ENCODE measurements at regions not wholly inside any gene's neighbourhood (a gene's known extent, or its start where the extent isn't known, plus 50 kb on each side); places are given as distances from the start of the nearest gene placed in this dataset.
"Not testable (repeated sequence)": the region's sequence is repeated elsewhere in the genome, so short reads cannot be mapped to it uniquely, and the experiment has no call there.

DNA sequence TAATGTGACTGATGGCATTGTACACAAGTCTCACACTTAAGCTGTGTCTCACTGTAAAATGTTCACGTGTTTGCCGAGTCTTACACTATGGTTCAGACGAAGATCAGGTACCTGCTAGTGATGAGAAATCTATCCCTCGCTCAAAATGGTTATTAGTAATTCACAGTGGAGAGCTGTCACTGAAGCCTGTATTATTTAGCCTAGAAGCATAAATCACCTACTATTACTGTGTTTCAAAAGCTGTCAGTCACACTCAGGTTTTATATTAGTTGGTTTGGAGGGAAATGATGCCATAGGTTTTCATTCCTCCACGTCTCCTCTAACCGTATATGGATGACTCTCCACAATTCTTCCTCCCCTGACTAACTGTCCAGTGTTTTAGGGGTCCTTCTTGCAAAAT, 292.4 kb upstream of the ZEB2 start:
- intact Hi-C loops (cut with DNase I) = no loop called here

DNA sequence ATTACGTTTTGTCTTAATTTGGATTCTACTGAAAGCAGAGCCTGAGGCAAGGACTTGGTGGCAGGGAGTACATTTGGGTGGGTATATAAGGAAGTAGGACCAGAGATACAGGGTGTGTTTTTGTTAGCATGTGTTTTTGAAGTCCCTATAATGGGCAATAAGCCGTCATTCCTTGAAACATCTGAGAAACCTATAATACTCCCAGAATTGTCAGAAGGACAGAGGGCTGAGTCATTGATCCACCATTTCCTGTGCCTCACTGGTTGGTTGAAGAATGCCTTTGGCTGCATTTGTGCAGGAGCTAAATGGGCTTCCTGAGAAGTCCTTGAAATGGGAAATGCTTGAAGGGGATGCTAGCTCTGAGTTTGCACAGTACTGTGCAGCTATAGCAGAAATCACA, 281.8 kb upstream of the ZEB2 start:
- intact Hi-C loops (cut with DNase I) = no loop called here
- no peak for DNase-seq

More for the DNA sequence above, 292.4 kb upstream of the ZEB2 start:
- no peak for DNase-seq

DNA sequence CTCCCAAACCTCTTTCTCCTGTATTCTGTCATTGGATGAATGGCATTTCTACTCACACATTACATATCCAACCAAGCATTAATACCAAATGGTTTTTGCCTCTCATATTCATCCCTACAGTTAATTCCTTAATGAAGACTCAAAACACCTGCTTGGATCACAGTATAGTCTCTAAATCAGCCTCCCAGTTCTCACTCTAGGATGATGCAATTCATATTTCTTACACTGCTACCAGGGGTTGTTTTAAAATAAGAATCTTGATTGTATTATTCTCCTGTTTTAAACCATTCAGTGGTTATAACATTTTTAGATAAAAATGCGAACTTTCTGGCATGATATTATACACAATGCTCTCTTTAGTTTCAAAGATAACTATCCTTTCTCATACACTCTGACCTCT, 281.4 kb upstream of the ZEB2 start:
- intact Hi-C loops (cut with DNase I) = no loop called here

DNA sequence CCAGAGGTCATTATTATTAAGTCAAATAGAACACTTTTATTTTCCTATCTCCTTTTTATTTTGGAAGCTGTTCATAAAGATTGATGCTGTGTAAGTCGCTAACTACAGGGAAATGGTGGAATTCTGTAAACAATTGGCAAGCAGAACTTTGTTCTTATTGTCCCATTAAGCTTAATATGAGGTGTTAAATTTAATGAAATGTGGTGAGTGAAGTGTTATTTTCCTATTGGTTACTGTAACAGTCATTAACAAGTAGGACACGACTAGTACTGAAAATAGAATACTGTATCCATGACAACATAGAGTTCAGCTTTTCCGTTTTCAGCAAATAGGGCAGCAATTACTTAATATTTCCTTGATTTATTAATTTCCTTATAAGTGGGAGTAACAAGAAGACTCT, 279.1 kb upstream of the ZEB2 start:
- DNase-seq = no peak
- intact Hi-C loops (cut with DNase I) = no loop called here

More for the DNA sequence above, 281.4 kb upstream of the ZEB2 start:
- no peak for DNase-seq

DNA sequence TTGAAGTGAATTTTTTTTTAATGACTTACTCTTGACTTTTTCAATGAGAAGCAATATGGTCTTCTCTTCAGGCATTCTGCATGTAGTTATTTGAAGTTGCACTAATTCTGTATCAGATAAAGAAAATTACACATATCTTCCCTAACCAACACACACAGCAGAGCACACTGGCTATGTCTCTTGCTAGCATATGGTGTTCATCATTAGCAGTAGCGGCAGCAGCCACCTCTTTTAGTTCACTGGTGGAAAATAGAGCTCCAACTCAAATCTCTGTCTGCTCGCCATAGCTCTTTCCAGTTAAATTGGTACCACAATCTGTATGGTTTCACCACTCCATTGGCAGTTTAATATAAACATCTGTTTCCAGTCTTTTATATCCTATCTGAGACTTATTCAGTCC, 278.1 kb upstream of the ZEB2 start:
- no peak for DNase-seq

DNA sequence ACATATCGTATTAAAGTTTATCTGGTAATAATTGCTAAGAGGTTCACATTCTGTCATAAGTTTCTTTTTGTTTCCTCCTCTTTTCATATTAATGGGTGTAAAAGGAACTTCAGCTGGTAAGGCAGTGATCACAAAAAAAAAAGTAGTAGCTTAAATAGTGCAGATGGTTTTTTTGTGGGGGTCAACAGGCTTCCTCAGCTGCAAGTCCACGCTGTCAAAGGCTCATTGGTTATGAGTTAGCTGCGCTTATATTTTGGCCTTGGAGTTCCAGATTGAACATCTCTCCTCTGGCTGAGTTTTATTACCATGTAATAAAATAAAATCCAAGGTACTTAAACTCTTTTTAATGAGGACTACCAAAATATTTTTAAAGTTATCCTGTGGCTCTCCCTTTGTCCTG, 277.0 kb upstream of the ZEB2 start:
- intact Hi-C loops (cut with DNase I) = no loop called here
- DNase-seq = no peak

More for the DNA sequence above, 278.1 kb upstream of the ZEB2 start:
- intact Hi-C loops (cut with DNase I) = no loop called here

DNA sequence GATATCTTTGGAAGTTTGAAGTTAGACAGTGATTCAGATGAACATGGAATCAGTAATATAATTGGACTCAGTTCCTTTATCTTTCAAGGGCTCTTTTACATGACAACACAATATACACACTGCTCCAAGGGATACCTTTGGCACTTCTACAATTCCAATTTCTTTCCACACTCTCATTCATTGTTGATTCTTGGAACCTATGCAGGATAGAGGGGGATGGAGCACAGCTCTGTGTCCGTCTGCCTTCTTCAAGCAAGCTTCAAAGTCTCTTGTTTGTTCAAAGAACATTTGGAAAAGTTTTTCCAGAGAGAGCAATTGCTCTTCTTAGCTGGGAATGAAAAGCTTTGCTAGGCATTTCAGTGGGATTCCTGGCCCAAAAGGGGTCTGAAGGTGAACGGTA, 276.2 kb upstream of the ZEB2 start:
- intact Hi-C loops (cut with DNase I) = no loop called here
- no peak for DNase-seq

DNA sequence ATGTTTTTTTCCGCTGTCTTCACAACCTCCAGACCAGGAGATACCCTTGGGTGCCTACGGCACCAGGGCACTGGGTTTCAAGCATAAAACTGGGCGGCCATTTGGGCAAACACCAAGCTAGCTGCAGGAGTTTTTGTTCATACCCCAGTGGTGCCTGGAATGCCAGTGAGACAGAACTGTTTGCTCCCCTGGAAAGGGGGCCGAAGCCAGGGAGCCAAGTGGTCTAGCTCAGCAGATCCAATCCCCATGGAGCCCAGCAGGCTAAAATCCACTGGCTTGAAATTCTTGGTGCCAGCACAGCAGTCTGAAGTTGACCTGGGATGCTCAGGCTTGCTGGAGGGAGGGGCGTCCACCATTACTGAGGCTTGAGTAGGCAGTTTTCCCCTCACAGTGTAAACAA, 265.3 kb upstream of the ZEB2 start:
- DNase-seq = no peak
- intact Hi-C loops (cut with DNase I) = no loop called here

DNA sequence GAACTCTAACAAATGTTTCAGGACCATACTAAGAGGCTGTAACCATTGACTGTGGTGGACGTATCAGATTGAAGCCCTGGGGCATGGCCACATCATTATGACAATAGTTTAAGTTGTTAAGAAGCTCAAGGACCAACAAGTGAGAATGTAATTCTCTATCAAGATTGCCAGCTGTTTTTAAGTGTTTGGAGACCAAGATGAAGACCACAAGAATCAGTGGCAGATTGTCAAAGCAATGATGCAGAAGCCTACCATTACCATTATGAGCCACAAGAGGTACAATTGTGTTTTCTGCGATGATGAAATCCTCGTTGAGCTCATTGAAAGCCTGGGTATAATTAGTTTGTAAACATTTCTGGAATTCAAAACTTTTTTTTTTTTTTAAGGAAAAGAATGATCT, 261.1 kb upstream of the ZEB2 start:
- intact Hi-C loops (cut with DNase I) = no loop called here

DNA sequence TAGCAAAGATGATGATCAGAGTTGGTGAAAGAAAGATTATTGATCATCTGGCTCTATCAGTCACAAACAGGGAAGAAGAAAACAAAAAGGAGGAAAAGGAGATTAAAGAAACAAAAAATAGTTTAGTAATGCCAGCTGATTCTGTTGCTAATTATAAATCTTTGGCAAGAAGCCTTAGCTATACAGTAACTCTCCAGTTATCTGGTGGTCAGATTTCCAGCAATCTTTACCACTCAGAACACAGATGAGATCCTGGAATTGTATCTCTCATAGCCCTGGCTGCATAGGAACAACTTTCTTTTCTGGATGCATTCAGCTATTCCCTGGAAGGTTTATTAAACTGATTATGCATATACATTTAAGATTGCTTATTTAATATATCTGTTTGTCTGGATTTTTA, 256.8 kb upstream of the ZEB2 start:
- DNase-seq = no peak
- intact Hi-C loops (cut with DNase I) = no loop called here

More for the DNA sequence above, 261.1 kb upstream of the ZEB2 start:
- no peak for DNase-seq

DNA sequence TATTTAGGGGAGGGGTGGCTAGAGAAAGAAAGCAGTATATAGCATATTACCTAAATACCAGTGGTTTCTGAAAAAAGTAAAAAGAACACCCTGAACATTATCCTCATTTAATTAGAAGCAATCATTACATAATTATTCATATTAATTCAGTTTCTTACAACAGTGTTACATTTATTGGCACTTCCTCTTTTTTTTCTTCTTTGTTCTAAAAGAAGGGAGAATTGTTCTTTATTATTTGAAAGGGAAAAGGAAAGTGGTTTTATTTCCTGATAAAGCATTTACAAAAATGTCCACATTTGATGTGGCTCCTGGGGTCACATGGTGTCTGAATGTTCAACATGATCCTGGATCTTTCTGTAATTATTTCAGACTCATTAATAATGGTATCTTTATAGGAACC, 254.9 kb upstream of the ZEB2 start:
- intact Hi-C loops (cut with DNase I) = no loop called here
- no peak for DNase-seq

DNA sequence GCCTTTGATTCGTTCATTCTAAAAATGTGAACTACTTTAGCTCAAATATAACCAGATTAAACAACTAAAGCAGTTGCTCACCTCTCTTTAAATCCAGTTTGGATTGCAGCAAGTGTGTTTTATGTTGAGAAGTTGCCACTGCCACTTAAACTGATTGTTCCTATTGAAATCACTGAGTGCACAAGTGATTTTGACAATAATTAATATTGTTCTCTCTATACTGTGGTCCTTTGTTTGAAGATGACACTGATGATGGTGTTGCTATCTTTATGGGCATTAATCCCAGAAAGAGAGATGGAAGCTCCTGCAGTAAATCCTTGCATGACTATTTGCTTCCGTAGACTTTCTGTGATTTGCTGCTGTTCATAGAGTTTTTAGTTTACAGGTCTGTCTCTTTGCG, 251.4 kb upstream of the ZEB2 start:
- DNase-seq = peak in 1 of 42 donors; percentile 19
- intact Hi-C loops (cut with DNase I) = no loop called here

DNA sequence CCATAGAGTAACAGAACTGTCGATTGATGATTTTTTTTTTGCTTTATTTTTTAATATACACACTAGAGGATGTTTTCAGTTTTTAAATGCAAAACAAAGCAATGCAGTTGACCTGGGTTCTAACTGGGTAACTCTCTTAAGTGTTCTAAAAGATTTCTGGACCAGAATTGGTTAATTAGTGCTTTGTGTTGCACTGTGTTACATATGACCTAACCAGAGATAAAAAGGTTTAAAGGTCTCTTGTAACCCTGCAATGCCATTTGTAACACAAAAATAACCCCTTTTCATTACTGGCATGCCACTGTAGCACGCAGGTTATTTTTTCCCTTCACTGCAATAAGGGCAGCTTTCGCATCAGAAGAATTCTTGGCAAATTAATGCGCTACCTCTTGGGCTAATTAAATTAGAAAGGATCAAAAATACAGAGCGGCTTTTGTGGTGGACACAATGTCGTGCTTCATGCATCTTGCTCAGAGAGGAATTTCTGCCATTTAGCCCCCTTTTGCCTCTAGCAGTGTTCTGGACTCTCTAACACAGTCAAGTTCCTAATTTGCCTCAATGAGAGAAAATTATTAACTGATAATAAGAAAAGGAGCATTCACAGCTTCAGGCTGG, 250.8 kb upstream of the ZEB2 start:
- peak in 17 of 42 donors; percentile 3 to 44 (median 14) for DNase-seq
- intact Hi-C loops (cut with DNase I) = no loop called here

DNA sequence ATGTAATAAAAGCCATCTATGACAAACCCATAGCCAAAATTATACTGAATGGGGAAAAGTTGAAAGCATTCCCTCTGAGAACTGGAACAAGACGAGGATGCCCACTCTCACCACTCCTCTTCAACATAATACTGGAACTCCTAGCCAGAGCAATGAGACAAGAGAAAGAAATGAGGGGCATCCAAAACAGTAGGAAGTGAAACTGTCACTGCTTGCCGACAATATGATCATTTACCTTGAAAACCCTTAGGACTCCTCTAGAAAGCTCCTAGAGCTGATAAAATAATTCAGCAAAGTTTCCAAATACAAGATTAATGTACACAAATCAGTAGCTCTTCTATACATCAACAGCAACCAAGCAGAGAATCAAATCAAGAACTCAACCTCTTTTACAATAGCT, 241.0 kb upstream of the ZEB2 start:
- intact Hi-C loops (cut with DNase I); DNase-seq: not testable (repeated sequence)

DNA sequence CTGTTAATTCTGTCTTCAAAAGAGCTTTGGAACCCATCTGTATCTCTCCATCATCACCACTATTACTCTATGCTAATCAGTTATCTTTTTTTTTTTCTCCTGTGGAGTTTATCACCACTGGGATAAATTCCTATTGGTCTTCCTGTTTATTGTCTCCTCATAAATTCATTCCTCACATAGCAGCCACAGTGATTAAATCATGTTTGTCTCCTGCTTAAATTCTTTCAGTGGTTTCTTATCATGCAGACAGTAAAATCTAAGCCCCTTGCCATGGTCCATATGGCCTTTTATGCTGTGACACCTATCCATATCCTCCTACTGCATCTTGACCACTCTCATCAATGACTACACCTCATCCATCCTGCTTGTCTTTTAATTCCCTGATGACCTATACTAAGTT, 239.8 kb upstream of the ZEB2 start:
- intact Hi-C loops (cut with DNase I) = no loop called here

DNA sequence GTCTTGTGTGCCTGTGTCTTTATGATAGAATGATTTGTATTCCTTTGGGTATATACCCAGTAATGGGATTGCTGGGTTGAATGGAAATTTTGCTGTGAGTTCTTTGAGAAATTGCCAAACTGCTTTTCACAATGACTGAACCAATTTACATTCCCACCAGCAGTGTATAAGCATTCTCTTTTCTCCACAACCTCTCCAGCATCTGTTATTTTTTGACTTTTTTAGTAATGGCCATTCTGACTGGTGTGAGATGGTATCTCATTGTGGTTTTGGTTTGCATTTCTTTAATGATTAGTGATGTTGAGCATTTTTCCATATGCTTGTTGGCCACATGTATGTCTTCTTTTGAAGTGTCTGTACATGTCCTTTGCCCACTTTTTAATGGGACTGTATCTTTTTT, 238.3 kb upstream of the ZEB2 start:
- intact Hi-C loops (cut with DNase I); DNase-seq: not testable (repeated sequence)

More for the DNA sequence above, 239.8 kb upstream of the ZEB2 start:
- DNase-seq = no peak

DNA sequence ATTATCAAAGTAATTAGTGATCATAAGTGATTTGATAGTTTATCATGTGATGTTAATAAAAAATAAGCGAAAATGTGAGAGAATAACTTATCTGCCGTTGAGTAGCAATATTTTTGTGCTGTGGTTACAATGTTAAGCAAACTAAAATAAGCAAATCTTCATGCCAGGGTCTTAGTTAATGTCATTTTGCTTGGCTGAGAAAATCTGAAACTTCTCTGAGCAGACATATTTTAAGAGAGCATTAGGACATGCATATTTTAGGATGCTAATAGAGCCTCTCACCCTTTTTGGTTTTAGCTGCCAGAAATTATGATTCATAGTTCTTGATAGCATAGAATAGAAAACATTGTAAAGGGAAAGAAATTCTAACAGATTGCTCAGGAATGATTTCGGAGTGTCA, 233.5 kb upstream of the ZEB2 start:
- DNase-seq = no peak
- intact Hi-C loops (cut with DNase I) = no loop called here

DNA sequence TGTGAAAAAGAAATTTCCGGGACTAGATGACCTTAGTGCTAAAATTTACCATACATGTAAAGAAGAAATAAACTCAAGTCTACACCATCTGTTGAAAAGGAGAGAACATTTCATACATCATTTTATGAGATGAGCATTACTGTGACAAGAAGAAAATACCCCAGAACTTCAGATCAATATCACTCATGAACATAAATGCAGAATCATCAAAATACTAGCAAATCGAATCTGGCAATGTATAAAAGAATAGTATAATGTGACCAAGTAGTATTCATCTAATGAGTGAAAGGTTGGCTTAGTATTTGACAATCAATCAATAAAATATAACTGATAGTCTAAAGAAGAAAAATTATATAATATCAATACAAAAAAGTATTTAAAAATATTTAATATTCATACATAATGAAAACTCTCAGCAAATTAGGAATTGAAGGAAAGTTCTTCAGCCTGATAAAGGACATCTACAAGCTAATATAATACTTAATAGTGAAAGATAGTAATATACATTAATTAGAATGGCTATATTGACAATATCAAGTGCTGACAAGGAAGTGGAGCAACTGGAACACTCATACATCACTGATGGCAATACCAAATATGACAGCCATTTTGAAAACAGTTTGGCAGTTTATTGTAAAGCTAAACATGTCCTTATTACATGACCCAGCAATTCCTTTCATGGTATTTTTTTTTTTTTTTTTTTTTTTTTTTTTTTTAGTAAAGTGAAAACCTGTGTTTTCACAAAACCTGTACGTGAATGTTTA, 231.4 kb upstream of the ZEB2 start:
- intact Hi-C loops (cut with DNase I) = no loop called here
- no peak for DNase-seq

DNA sequence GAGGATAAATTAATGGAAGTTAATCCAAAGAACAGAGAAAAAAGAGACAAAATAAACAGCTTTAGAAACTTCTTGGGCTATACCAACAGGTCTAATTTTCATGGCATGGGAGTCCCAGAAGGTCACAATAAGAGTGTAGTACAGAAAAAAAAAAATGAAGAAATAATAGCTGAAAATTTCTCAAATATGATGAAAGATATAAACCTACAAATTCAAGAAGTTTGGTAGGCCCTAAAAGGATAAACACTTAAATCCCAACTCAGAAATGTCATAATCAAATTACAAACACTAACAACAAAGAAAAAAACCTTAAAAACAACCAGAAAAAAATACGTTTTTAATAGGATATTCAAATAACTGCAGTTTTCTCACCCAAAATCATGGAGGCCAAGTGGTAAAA, 229.3 kb upstream of the ZEB2 start:
- intact Hi-C loops (cut with DNase I) = no loop called here
- no peak for DNase-seq

DNA sequence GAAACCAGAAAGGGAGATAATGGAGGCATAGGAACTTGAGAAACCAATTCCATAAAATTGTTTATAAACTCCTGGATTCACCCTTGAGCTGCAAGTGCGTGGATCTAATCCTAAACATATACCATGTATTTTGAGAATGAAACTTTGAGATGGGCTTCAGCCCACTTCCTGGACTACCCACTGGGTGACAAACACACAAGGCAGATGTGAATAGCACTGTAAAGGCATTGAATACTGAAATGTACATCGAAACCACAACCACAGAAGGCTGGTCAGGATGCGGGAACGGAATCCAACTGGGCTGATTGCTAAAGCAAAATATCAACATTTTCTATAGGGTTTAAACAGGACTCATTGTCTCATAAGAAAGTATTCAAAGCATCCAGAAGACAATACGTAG, 228.5 kb upstream of the ZEB2 start:
- intact Hi-C loops (cut with DNase I) = no loop called here
- DNase-seq = no peak

DNA sequence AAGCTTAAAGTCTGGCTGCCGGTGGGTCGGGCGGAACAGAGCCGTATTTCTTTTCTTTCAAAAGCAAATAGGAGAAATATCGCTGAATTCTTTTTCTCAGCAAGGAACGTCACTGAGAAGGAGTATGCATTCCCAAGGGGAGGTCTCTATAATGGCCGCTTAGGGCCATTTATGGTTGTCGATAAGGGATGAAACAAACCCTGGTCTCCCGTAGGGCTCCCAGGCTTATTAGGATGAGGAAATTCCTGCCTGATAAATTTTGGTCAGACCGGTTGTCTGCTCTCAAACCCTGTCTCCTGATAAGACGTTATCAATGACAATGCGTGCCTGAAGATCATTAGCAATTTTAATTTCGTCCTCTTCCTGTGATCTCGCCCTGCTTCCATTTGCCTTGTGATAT, 227.7 kb upstream of the ZEB2 start:
- DNase-seq = no peak
- intact Hi-C loops (cut with DNase I) = no loop called here

All from head of caudate nucleus (tissue), 42 donors.